KBM-7 (cell line): ENCODE measurements at regions not wholly inside any gene's neighbourhood (a gene's known extent, or its start where the extent isn't known, plus 50 kb on each side); places are given as distances from the start of the nearest gene placed in this dataset.
"Not testable (repeated sequence)": the region's sequence is repeated elsewhere in the genome, so short reads cannot be mapped to it uniquely, and the experiment has no call there.

Source experiments
- DNase-seq: peaks from one replicate; pipeline ENCODE4 v3.0.0-alpha.2; 2015
- in situ Hi-C: fragments of 300-500 bp; cut with MboI; formaldehyde crosslinking; loops from 2 replicates; pipeline ENCODE4 v1.14.3; 2020; ENCODE audit warnings: low sequenced_read_pairs, low pct_unique_long_range_greater_than_20kb, mixed read lengths

- no peak for DNase-seq
- in situ Hi-C loops, result no loop called here
These were observed 153.6 kb downstream of the PHLDA1 start for GRCh38 chr12:75877763-75878621.

DNA sequence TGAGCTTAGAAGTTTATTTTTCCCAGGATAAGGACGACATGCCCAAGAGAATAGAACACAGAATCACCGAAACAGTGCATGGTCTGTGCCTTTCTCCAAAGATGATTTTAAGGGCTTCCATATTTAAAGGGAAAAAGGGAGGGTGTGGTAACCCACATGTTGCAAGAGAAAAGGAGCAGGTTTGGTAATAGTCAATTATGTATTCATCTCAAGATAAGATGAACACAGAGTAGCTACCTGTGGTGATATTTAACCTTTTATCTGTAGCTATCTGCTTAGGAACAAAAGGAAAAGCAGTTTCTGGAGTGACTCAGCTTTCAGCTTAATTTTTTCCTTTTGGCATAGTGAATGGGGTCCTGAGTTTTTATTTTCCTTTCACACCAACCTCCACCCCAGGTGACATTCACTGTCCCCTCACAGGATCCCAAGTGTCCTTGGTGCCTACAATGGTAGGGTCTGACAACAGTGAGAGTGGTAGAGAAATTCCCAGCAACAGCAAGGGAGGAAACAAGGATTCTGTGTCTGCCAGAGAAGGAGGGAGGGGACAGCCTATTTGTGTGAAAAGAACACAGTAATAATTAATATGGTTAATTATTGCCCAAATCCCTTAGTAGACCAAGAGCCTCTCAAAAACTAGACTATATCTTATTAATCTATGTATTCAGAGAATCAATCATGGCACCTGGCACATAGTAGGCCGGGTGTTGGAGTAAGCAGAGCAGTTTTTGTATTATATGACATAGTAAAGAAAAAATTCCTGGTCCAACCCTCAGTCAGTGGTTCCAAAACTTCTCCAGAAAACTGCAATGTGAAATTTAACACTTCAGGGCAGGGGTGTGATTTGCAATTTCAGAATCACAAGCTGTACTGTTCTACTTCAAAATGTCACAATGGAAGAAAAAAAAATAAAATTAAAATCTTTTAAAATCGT lies 154.5 kb downstream of the PHLDA1 start:
- in situ Hi-C loops, result no loop called here
- no peak for DNase-seq

DNA sequence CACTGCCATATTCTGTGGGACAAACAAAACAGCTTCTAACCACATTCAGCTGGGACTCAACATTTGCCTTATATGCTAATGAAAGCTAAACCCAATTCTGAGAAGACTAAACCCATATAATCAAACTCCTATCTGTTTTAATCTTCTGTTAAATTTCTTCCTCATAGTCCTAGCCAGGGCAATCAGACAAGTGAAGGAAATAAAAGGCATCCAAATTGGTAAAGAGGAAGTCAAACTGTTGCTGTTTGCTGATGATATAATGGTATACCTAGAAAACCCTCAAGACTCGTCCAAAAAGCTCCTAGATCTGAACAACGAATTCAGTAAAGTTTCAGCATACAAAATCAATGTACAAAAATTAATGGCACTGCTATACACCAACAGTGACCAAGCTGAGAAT lies 157.1 kb downstream of the PHLDA1 start:
- DNase-seq, result peak; percentile 61
- in situ Hi-C loops, result no loop called here

- in situ Hi-C loops, result no loop called here
- no peak for DNase-seq
These were observed 158.8 kb downstream of the PHLDA1 start for GRCh38 chr12:75872762-75873161.

- DNase-seq, result no peak
- in situ Hi-C loops, result no loop called here
These were observed 160.7 kb downstream of the PHLDA1 start for GRCh38 chr12:75870878-75871277.

GRCh38 chr12:75868501-75868900 lies 163.1 kb downstream of the PHLDA1 start:
- no peak for DNase-seq

GRCh38 chr12:75865315-75865714 lies 166.3 kb downstream of the PHLDA1 start:
- in situ Hi-C loops, result no loop called here
- DNase-seq, result no peak

More at GRCh38 chr12:75868501-75868900, 163.1 kb downstream of the PHLDA1 start:
- in situ Hi-C loops, result no loop called here

- no peak for DNase-seq
- in situ Hi-C loops, result no loop called here
These were observed 167.4 kb downstream of the PHLDA1 start for GRCh38 chr12:75864161-75864560.

- in situ Hi-C loops, result no loop called here
- DNase-seq, result no peak
These were observed 168.0 kb downstream of the PHLDA1 start for GRCh38 chr12:75863533-75863932.

DNA sequence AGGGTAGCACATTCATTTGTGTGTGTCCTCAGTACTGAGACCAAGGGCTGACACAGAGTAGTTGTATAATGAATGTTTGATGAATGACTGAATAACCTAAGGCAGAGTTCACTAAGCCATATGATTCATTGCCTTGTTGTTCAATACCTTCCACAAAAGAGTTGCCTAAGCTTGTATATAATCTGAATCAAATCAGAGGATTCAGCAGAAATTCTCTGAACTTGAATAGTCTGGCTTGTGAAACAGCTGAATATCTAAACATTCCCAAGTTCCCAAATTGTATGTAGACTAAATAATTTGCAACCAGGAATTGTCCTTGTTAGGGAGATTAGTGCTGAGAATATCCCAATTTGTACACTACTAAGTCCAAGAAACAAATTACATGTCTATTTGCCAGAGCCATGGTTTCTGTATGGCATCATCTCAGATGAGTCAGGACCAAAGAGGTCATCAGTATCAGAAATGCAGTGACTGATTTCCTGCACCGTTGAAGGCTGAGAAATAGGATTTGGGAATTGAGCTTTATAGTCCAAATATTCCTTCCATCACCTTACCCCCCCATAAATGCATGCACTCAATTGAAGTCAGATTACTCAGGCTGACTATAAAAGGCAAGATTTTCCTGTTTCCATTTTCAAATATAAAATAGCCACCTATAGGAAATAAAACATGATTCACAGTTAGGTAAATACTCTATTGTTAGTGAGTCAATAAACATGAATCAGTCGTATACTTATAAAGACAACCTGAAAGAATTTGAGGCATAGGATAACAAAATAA lies 168.7 kb downstream of the PHLDA1 start:
- in situ Hi-C loops, result no loop called here
- DNase-seq, result no peak

- no peak for DNase-seq
- in situ Hi-C loops, result no loop called here
These were observed 171.7 kb downstream of the PHLDA1 start for GRCh38 chr12:75859868-75860267.

DNA sequence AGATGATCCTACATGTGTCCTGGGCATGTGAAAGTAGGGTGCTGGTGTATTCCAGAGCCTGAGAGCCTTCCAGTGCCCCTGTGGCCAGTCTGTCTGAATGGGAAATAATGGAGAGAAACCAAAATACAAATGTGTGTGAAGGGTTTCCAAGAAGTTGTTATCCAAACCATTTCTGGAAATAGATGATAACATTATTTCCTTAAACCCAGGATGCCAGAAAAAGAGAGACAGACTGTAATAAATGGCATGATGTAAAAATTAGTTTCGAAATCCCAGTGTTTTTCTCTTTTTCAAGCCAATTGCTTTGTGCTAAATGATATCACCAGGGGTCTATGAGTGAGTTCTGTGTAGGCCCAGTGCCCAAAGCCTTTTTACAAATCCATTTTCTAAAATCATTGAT lies 175.3 kb downstream of the PHLDA1 start:
- DNase-seq, result no peak
- in situ Hi-C loops, result no loop called here

DNA sequence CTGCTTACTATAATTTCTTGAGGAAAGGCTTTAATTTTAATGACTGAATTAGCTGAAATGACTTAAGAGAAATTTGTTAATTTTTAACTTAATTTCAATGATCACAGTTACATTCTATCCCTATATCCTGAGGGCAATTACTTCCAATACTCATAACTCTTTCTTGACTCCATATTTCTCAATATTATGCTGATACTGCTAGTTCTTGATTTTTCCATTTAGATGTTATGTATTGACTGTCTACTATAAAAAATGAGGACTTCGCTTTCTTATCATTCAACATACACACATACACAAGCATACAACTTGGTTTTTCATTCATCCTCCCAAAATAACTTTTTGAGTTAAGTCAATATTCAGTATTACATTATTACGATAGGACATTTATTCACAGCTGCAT lies 176.2 kb downstream of the PHLDA1 start:
- no peak for DNase-seq
- in situ Hi-C loops, result no loop called here

- in situ Hi-C loops, result no loop called here
- DNase-seq, result no peak
These were observed 176.8 kb downstream of the PHLDA1 start for GRCh38 chr12:75854681-75855309.

DNA sequence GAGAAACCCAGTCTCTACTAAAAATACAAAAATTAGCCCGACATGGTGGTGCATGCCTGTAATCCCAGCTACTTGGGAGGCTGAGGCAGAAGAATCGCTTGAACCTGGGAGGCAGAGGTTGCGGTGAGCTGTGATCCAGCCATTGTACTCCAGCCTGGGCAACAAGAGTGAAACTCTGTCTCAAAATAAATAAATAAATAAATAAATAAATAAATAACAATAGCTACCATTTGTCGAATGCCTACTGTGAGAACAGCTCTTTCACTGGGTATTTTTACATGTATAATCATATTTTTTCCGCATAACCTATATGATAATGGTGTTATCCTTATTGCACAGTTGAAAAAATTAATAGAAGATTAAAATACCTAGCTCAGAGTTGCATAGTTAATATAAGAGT lies 177.4 kb downstream of the PHLDA1 start:
- in situ Hi-C loops, result not testable (repeated sequence)

DNA sequence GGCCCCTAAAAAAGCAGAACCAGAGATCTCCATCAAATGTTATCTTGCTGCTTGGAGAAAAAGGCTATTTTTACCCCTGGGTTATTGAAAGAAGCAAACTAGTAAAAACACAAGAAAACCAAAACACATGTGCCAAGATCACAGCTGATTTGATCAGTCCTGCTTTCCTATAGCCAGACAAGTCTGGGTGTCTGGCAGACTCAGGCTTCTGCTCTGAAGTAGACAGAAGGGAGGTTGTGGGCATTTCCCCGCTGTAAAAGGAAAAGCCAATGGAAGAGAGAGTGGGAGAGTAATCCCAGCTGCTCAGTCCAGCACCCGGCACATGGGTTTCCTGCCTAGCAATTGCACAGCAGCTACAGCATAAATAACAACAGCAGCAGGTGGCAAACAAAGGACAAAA lies 177.9 kb downstream of the PHLDA1 start:
- peak; percentile 92 for DNase-seq
- in situ Hi-C loops, result no loop called here

More for the DNA sequence above, 177.4 kb downstream of the PHLDA1 start:
- not testable (repeated sequence) for DNase-seq

DNA sequence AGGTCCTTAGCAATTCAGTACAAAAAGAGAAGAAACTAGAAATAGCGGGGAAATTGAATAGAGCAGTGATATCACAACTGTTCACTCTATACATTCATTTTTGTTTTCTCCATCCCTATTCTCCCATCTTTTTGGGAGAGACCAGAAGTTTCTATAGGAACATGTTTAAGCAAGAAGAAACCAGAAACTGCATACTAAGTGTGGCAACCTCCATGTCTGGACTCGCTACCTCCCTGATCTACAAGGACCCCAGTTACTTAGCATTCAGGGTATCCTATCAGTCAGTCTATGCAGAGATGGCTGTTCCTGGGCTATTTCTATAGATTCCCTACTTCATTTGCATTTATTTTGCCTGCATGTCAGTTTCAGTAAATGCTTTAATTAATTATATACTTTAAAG lies 178.6 kb downstream of the PHLDA1 start:
- DNase-seq, result no peak
- in situ Hi-C loops, result no loop called here

GRCh38 chr12:75852143-75852542 lies 179.4 kb downstream of the PHLDA1 start:
- DNase-seq, result no peak
- in situ Hi-C loops, result no loop called here
